Calu3 (cell line): ENCODE measurements at regions not wholly inside any gene's neighbourhood (a gene's known extent, or its start where the extent isn't known, plus 50 kb on each side); places are given as distances from the start of the nearest gene placed in this dataset.
A peak's percentile ranks its signal among the peaks of the same experiment; 100 is the strongest.

Experiments
- BruUV-seq: library from RNA; stranded (reverse); fragments of 400-500 nt; replicated peaks from 2 replicates; lab custom pipeline; 2021; lab: Mats Ljungman, UMichigan
- CTCF ChIA-PET: fragments of 300-600 bp; sonication (Branson Sonifier 250); formaldehyde crosslinking; loops from one replicate; lab custom pipeline; 2022; ENCODE audit warnings: antibody characterized with exemption; lab: Charles Lee
- DNase-seq: peaks from one replicate; pipeline ENCODE4 v3.0.0; 2022
- H3K27ac Mint-ChIP-seq: one replicate; pipeline ENCODE4 v1.8.0; 2022; ENCODE audit warnings: mixed read lengths; ENCODE audit not compliant: unreplicated experiment
- H3K27me3 Mint-ChIP-seq: one replicate; pipeline ENCODE4 v1.8.0; 2022; ENCODE audit warnings: mixed read lengths; ENCODE audit not compliant: unreplicated experiment
- H3K36me3 Mint-ChIP-seq: one replicate; pipeline ENCODE4 v1.8.0; 2022; ENCODE audit warnings: mild to moderate bottlenecking, moderate library complexity, mixed read lengths; ENCODE audit not compliant: insufficient read depth, unreplicated experiment
- H3K4me1 Mint-ChIP-seq: one replicate; pipeline ENCODE4 v1.8.0; 2022; ENCODE audit warnings: mild to moderate bottlenecking, low read depth, mixed read lengths; ENCODE audit not compliant: unreplicated experiment
- H3K4me3 Mint-ChIP-seq: one replicate; pipeline ENCODE4 v1.8.0; 2022; ENCODE audit warnings: mild to moderate bottlenecking, low read depth, moderate library complexity, mixed read lengths; ENCODE audit not compliant: unreplicated experiment
- H3K9me3 Mint-ChIP-seq: one replicate; pipeline ENCODE4 v1.8.0; 2022; ENCODE audit warnings: low read depth, mixed read lengths; ENCODE audit not compliant: unreplicated experiment
- intact Hi-C: fragments of 100-400 bp; cut with micrococcal nuclease; formaldehyde crosslinking; loops from one replicate; pipeline ENCODE4 v1.10.0; 2022; ENCODE audit not compliant: unreplicated experiment
- TF ChIP-seq, protein P1 (sequence below): fragments of 200-600 bp; IDR thresholded peaks from one replicate; pipeline ENCODE4 v1.8.0; 2022; ENCODE audit warnings: antibody characterized with exemption; ENCODE audit not compliant: unreplicated experiment

GRCh38 chr6:103284835-103285234 lies 1574.9 kb downstream of the HACE1 start:
- Mint-ChIP-seq H3K27ac (no peak overlapping the region), H3K9me3 (peaks cover 5% of the 10 kb centered on the region), H3K36me3 (no peaks in the 10 kb centered on the region), H3K4me3 (no peak overlapping the region), H3K4me1 (no peaks in the 10 kb centered on the region), H3K27me3 (no peaks in the 10 kb centered on the region)
- BruUV-seq: no TSS peak
- no peak for DNase-seq
- CTCF ChIA-PET: no interaction called here
- TF ChIP-seq, protein P1, sequence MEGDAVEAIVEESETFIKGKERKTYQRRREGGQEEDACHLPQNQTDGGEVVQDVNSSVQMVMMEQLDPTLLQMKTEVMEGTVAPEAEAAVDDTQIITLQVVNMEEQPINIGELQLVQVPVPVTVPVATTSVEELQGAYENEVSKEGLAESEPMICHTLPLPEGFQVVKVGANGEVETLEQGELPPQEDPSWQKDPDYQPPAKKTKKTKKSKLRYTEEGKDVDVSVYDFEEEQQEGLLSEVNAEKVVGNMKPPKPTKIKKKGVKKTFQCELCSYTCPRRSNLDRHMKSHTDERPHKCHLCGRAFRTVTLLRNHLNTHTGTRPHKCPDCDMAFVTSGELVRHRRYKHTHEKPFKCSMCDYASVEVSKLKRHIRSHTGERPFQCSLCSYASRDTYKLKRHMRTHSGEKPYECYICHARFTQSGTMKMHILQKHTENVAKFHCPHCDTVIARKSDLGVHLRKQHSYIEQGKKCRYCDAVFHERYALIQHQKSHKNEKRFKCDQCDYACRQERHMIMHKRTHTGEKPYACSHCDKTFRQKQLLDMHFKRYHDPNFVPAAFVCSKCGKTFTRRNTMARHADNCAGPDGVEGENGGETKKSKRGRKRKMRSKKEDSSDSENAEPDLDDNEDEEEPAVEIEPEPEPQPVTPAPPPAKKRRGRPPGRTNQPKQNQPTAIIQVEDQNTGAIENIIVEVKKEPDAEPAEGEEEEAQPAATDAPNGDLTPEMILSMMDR: no peak
- intact Hi-C loops: loop anchor here (5.0 kb wide), 1 partner anchor 37 kb away; no protein-coding TSS in a partner anchor

DNA sequence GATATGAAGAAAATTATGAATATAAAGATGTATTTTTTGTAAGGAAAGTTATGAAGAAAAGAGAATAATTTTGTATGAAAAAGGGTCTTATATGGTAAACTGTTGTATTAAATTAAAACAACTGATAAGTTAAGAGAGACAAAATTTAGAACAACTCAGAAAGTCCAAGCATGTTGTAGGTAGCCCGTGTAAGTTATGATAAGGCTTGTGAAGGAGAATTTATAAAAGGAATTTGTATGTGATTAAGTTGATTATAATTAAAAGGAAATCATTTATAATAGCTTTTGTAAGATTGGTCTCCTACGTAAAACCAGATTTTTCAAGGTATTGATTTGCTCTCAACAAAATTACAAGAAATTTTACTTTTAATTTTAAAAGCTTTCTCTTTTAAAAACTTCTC lies 1579.3 kb downstream of the HACE1 start:
- Mint-ChIP-seq H3K27me3 (no peaks in the 10 kb centered on the region), H3K4me3 (no peak overlapping the region), H3K9me3 (peaks cover 10% of the 10 kb centered on the region), H3K36me3 (no peaks in the 10 kb centered on the region), H3K4me1 (no peaks in the 10 kb centered on the region), H3K27ac (no peak overlapping the region)
- intact Hi-C loops: loop anchor here (5.0 kb wide), 1 partner anchor 42 kb away; no protein-coding TSS in a partner anchor
- CTCF ChIA-PET: no interaction called here
- TF ChIP-seq, protein P1: no peak
- no peak for DNase-seq
- BruUV-seq: no TSS peak

DNA sequence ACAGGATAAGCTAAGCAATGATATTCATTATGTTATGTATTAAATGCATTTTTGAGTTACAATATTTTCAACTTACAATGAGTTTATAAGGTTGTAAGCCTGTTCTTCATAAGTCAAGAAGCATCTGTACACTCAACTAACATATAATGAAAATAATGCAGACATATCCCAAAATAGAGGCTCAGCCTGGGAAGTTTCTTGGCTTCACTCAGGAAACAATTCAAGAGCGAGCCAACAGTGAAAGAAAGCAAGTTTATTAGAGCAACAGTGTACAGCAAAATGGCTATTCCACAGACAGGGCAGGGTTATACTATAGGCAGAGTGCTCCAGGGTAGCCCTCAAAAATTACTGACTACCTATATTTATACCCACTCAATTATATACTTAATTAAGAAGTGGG lies 1581.8 kb downstream of the HACE1 start:
- H3K4me1 Mint-ChIP-seq: no peaks in the 10 kb centered on the region
- CTCF ChIA-PET: no interaction called here
- DNase-seq: no peak
- intact Hi-C loops: no loop called here
- H3K36me3 Mint-ChIP-seq: no peaks in the 10 kb centered on the region
- no peak overlapping the region for H3K4me3 Mint-ChIP-seq
- TF ChIP-seq, protein P1: no peak
- no TSS peak for BruUV-seq
- H3K27ac Mint-ChIP-seq: no peak overlapping the region
- H3K27me3 Mint-ChIP-seq: no peaks in the 10 kb centered on the region
- peaks cover 9% of the 10 kb centered on the region for H3K9me3 Mint-ChIP-seq

GRCh38 chr6:103273048-103273447 lies 1586.7 kb downstream of the HACE1 start:
- intact Hi-C loops: loop anchor here (2.0 to 5.0 kb wide), 4 partner anchors 69 to 524 kb away; no protein-coding TSS in a partner anchor
- no peak for DNase-seq
- CTCF ChIA-PET: no interaction called here

More at GRCh38 chr6:103273048-103273447, 1586.7 kb downstream of the HACE1 start:
- TF ChIP-seq, protein P1: peak; percentile 31
- Mint-ChIP-seq H3K4me1 (no peaks in the 10 kb centered on the region), H3K27me3 (no peaks in the 10 kb centered on the region), H3K36me3 (no peaks in the 10 kb centered on the region), H3K9me3 (no peaks in the 10 kb centered on the region), H3K27ac (no peak overlapping the region), H3K4me3 (no peak overlapping the region)
- no TSS peak for BruUV-seq
